Upper lobe of left lung (tissue), 6 donors: ENCODE measurements at regions not wholly inside any gene's neighbourhood (a gene's known extent, or its start where the extent isn't known, plus 50 kb on each side); places are given as distances from the start of the nearest gene placed in this dataset.

Source experiments
- ATAC-seq, 2 donors: fragments of 200-7000 bp; cut with Tn5 transposase; one replicate each; pipeline ENCODE4 v1.9.1; 2022; ENCODE audit warnings: mild to moderate bottlenecking in 2 of 2, moderate library complexity in 2 of 2; ENCODE audit not compliant: low FRiP score in 2 of 2
- DNase-seq, 2 donors: peaks; one replicate each; pipeline ENCODE4 v3.0.0-alpha.2; 2019 to 2020
- H3K27ac ChIP-seq, 4 donors: fragments of 200-600 bp; sonication (generic); one replicate each; pipeline ENCODE4 v1.5.1; 2016 to 2019
- H3K27me3 ChIP-seq, 4 donors: fragments of 200-600 bp; sonication (generic); one replicate each; pipeline ENCODE4 v1.5.1; 2017 to 2019
- H3K36me3 ChIP-seq, 4 donors: fragments of 200-600 bp; sonication (generic); one replicate each; pipeline ENCODE4 v1.5.1; 2016 to 2019
- H3K4me1 ChIP-seq, 4 donors: fragments of 200-600 bp; sonication (generic); one replicate each; pipeline ENCODE4 v1.5.1; 2018 to 2019
- H3K4me3 ChIP-seq, 4 donors: fragments of 200-600 bp; sonication (generic); one replicate each; pipeline ENCODE4 v1.5.1; 2017 to 2019; ENCODE audit warnings: mild to moderate bottlenecking in 2 of 4, moderate library complexity in 1 of 4
- H3K9me3 ChIP-seq, 4 donors: fragments of 200-600 bp; sonication (generic); one replicate each; pipeline ENCODE4 v1.5.1; 2018 to 2019
- CTCF ChIP-seq, 6 experiments: fragments of 450-650 bp in 4 of 6; fragments of 200-600 bp in 2 of 6; sonication (generic) in 2 of 6; IDR thresholded peaks; one replicate each; pipeline ENCODE4 v1.5.1; 2016 to 2019; ENCODE audit warnings: antibody characterized with exemption in 6 of 6
- EP300 ChIP-seq, 4 donors: sonication (generic); formaldehyde crosslinking; IDR thresholded peaks; one replicate each; pipeline ENCODE4 v1.5.1; 2017; ENCODE audit warnings: antibody characterized with exemption in 4 of 4, control low read depth in 2 of 4
- POLR2A ChIP-seq, 4 donors: fragments of 450-650 bp; IDR thresholded peaks; one replicate each; pipeline ENCODE4 v1.5.1; 2016 to 2017; ENCODE audit warnings: antibody characterized with exemption in 4 of 4, mild to moderate bottlenecking in 2 of 4
- POLR2AphosphoS5 ChIP-seq, 2 donors: sonication (generic); formaldehyde crosslinking; IDR thresholded peaks; one replicate each; pipeline ENCODE4 v1.5.1; 2017; ENCODE audit warnings: antibody characterized with exemption in 2 of 2
- WGBS, 2 donors: methylation state at CpG; one replicate each; pipeline ENCODE4 v1.1.5; 2017 to 2018; 5-methylcytosine and 5-hydroxymethylcytosine counted together
- donor health status: DM: no; HTN: no; CAD: no; lungs with moderate emphysema.
- donor health status: DM: no; HTN: yes; CAD: no; lungs with severe emphysema.

GRCh38 chr21:32881458-32881857 lies 109.9 kb upstream of the PAXBP1 start:
- DNase-seq (no peak), ATAC-seq (no peak)
- TF ChIP-seq POLR2A (IDR thresholded peaks at IDR 0.05), result no peak
- TF ChIP-seq POLR2AphosphoS5 (IDR thresholded peaks at IDR 0.05), result no peak
- no peak for TF ChIP-seq EP300 (IDR thresholded peaks at IDR 0.05)
- TF ChIP-seq CTCF (IDR thresholded peaks at IDR 0.05), result no peak
- Histone ChIP-seq H3K4me1 (no peaks in the 10 kb centered on the region), H3K27me3 (no peaks in the 10 kb centered on the region), H3K9me3 (no peaks in the 10 kb centered on the region), H3K36me3 (no peaks in the 10 kb centered on the region), H3K27ac (no peak overlapping the region), H3K4me3 (no peak overlapping the region)
- 88 to 90% methylated on average over 5 of the region's 5 CpGs for WGBS, 2 donors

- 72 to 79% methylated on average over 5 to 9 of the region's 9 CpGs for WGBS, 2 donors
- Histone ChIP-seq H3K9me3 (no peaks in the 10 kb centered on the region), H3K27ac (no peak overlapping the region), H3K36me3 (no peaks in the 10 kb centered on the region), H3K4me3 (no peak overlapping the region), H3K4me1 (no peaks in the 10 kb centered on the region), H3K27me3 (no peaks in the 10 kb centered on the region)
- no peak for TF ChIP-seq POLR2A (IDR thresholded peaks at IDR 0.05)
- TF ChIP-seq CTCF (IDR thresholded peaks at IDR 0.05), result no peak
- no peak for TF ChIP-seq EP300 (IDR thresholded peaks at IDR 0.05)
- DNase-seq (no peak), ATAC-seq (no peak)
Measured at GRCh38 chr21:32884062-32884461, 112.5 kb upstream of the PAXBP1 start.

GRCh38 chr21:32886339-32886738 lies 114.8 kb upstream of the PAXBP1 start:
- no peaks in the 10 kb centered on the region for H3K9me3 ChIP-seq
- no peak overlapping the region for H3K27ac ChIP-seq
- H3K27me3 ChIP-seq, result no peaks in the 10 kb centered on the region
- ATAC-seq, result no peak
- TF ChIP-seq POLR2A (IDR thresholded peaks at IDR 0.05), result no peak
- no peak for TF ChIP-seq EP300 (IDR thresholded peaks at IDR 0.05)
- TF ChIP-seq POLR2AphosphoS5 (IDR thresholded peaks at IDR 0.05), result no peak
- no peak for TF ChIP-seq CTCF (IDR thresholded peaks at IDR 0.05)
- H3K4me1 ChIP-seq, result no peaks in the 10 kb centered on the region
- no peak for DNase-seq
- WGBS, 2 donors, result 79 to 84% methylated on average over 9 of the region's 9 CpGs
- H3K36me3 ChIP-seq, result no peaks in the 10 kb centered on the region
- H3K4me3 ChIP-seq, result peak overlapping the region in 1 of 4 donors; percentile 10

- Histone ChIP-seq H3K36me3 (no peaks in the 10 kb centered on the region), H3K4me3 (no peak overlapping the region), H3K27ac (no peak overlapping the region), H3K4me1 (no peaks in the 10 kb centered on the region), H3K9me3 (no peaks in the 10 kb centered on the region), H3K27me3 (no peaks in the 10 kb centered on the region)
- no peak for DNase-seq
- TF ChIP-seq POLR2AphosphoS5 (IDR thresholded peaks at IDR 0.05) (no peak), CTCF (IDR thresholded peaks at IDR 0.05) (no peak), POLR2A (IDR thresholded peaks at IDR 0.05) (no peak), EP300 (IDR thresholded peaks at IDR 0.05) (no peak)
- ATAC-seq, result no peak
- 77 to 78% methylated on average over 1 of the region's 1 CpG for WGBS, 2 donors
Measured at GRCh38 chr21:32887026-32887425, 115.5 kb upstream of the PAXBP1 start.

- H3K4me3 ChIP-seq, result no peak overlapping the region
- DNase-seq, result no peak
- no peak for TF ChIP-seq CTCF (IDR thresholded peaks at IDR 0.05)
- no peak for TF ChIP-seq EP300 (IDR thresholded peaks at IDR 0.05)
- TF ChIP-seq POLR2AphosphoS5 (IDR thresholded peaks at IDR 0.05), result no peak
- no peak for TF ChIP-seq POLR2A (IDR thresholded peaks at IDR 0.05)
- no peaks in the 10 kb centered on the region for H3K27me3 ChIP-seq
- H3K9me3 ChIP-seq, result no peaks in the 10 kb centered on the region
- 72 to 77% methylated on average over 3 of the region's 3 CpGs for WGBS, 2 donors
- no peak for ATAC-seq
- H3K4me1 ChIP-seq, result no peaks in the 10 kb centered on the region
- no peak overlapping the region for H3K27ac ChIP-seq
- H3K36me3 ChIP-seq, result no peaks in the 10 kb centered on the region
Measured at GRCh38 chr21:32888971-32889370, 117.4 kb upstream of the PAXBP1 start.
